Lung (tissue), 11 donors: ENCODE measurements at regions not wholly inside any gene's neighbourhood (a gene's known extent, or its start where the extent isn't known, plus 50 kb on each side); places are given as distances from the start of the nearest gene placed in this dataset.

Experiments used
- ATAC-seq: fragments of 200-7000 bp; cut with Tn5 transposase; one replicate; pipeline ENCODE4 v1.9.1; 2020; ENCODE audit warnings: moderate number of reproducible peaks; ENCODE audit not compliant: insufficient read depth, low FRiP score
- DNase-seq, 3 donors: peaks; one replicate each; pipeline ENCODE4 v3.0.0-alpha.2; 2013 to 2017
- H3K27ac ChIP-seq, 2 donors: one replicate each; pipeline ENCODE4 v1.5.1; 2013; ENCODE audit warnings: mild to moderate bottlenecking in 2 of 2, moderate library complexity in 2 of 2, control low read depth in 1 of 2, inconsistent platforms in 1 of 2, low read depth in 1 of 2, low read length in 1 of 2
- H3K27me3 ChIP-seq, 3 donors: one replicate each; pipeline ENCODE4 v1.5.1; 2013; ENCODE audit warnings: low read length in 2 of 3; ENCODE audit not compliant: control insufficient read depth in 3 of 3, insufficient read depth in 3 of 3
- H3K36me3 ChIP-seq, 4 donors: one replicate each; pipeline ENCODE4 v1.5.1; 2013; ENCODE audit warnings: low read length in 4 of 4, mild to moderate bottlenecking in 1 of 4, moderate library complexity in 1 of 4; ENCODE audit not compliant: control insufficient read depth in 4 of 4, insufficient read depth in 4 of 4
- H3K4me1 ChIP-seq, 5 donors: one replicate each; pipeline ENCODE4 v1.5.1; 2013; ENCODE audit warnings: low read length in 5 of 5, mild to moderate bottlenecking in 2 of 5, moderate library complexity in 1 of 5; ENCODE audit not compliant: control insufficient read depth in 5 of 5, insufficient read depth in 5 of 5
- H3K4me3 ChIP-seq: one replicate; pipeline ENCODE4 v1.5.1; 2013; ENCODE audit warnings: mild to moderate bottlenecking, control low read depth, moderate library complexity
- H3K9ac ChIP-seq, 2 donors: one replicate each; pipeline ENCODE4 v1.5.1; 2013; ENCODE audit warnings: low read length in 2 of 2, control low read depth in 1 of 2; ENCODE audit not compliant: insufficient read depth in 1 of 2
- H3K9me3 ChIP-seq, 4 donors: one replicate each; pipeline ENCODE4 v1.5.1; 2013; ENCODE audit warnings: low read length in 3 of 4, mild to moderate bottlenecking in 1 of 4, moderate library complexity in 1 of 4; ENCODE audit not compliant: control insufficient read depth in 4 of 4, insufficient read depth in 3 of 4
- WGBS, 2 donors: extraction: QIAGEN DNeasy Blood & Tissue Kit; methylation state at CpG; one replicate each; pipeline ENCODE4 v1.1.7; 2013; 5-methylcytosine and 5-hydroxymethylcytosine counted together
- TF ChIP-seq, protein P1 (sequence below): IDR thresholded peaks from 2 replicates; pipeline ENCODE4 v1.5.1; 2012; ENCODE audit warnings: mild to moderate bottlenecking; ENCODE audit errors: control extremely low read depth, extremely low read depth
- donor health status: control.
- donor health status: control.
- donor health status: Bipolar disorder and iron deficiency.
- donor health status: healthy.
- donor health status: DM: yes; HTN: yes; CAD: no.

DNA sequence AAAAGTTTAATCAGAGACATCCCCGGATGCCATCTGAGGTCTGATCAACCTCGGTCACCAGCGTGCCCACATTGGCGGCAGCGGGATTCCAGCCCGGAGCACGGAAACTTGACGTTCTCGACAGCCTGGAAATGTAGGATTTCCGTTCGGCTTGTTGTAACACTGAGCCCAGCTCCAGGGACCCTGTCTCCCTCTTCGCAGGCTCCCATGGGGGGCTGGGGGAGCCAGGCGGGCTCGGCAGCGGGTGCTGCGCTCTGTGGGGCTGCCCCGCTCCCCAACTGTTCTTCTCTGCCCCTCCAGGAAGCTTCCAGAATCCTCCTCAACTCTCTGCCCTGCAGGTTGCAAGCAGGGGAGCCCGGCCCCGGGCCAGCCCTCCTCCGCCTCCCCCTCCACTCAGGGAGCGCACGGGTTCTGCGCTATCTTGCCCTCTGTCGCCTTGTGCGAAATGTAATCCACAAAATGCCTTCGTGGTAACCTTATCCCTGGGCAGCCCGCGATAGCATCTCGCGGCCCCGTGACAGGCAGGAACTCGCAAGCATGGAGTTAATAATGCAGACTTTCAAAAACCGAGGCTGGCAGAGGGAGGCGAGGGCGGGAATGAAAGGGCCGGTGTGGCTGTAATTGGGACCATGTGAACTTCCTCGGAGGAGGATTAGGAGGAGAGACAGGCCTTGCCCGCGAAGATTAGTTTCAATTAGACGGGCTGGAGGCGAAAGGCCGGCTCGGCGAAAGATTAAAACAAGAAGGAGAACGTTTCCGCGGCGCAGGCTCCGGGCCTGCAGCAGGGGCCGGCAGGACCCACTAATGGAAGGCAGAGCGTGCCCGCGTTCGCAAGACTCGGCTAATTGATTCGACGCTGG is 53.9 kb upstream of the TTC34 start:
- no peaks in the 10 kb centered on the region for H3K36me3 ChIP-seq
- TF ChIP-seq, protein P1, sequence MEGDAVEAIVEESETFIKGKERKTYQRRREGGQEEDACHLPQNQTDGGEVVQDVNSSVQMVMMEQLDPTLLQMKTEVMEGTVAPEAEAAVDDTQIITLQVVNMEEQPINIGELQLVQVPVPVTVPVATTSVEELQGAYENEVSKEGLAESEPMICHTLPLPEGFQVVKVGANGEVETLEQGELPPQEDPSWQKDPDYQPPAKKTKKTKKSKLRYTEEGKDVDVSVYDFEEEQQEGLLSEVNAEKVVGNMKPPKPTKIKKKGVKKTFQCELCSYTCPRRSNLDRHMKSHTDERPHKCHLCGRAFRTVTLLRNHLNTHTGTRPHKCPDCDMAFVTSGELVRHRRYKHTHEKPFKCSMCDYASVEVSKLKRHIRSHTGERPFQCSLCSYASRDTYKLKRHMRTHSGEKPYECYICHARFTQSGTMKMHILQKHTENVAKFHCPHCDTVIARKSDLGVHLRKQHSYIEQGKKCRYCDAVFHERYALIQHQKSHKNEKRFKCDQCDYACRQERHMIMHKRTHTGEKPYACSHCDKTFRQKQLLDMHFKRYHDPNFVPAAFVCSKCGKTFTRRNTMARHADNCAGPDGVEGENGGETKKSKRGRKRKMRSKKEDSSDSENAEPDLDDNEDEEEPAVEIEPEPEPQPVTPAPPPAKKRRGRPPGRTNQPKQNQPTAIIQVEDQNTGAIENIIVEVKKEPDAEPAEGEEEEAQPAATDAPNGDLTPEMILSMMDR = no peak
- WGBS, 2 donors = 72 to 85% methylated on average over 57 of the region's 57 CpGs
- no peak for ATAC-seq
- no peak overlapping the region for H3K4me3 ChIP-seq
- peaks cover 1 to 12% (median 4%) of the 10 kb centered on the region in 3 donors for H3K27me3 ChIP-seq
- no peaks in the 10 kb centered on the region for H3K9me3 ChIP-seq
- H3K9ac ChIP-seq = no peak overlapping the region
- no peak overlapping the region for H3K27ac ChIP-seq
- H3K4me1 ChIP-seq = peaks cover 0 to 6% (median 0%) of the 10 kb centered on the region in 5 donors
- no peak for DNase-seq

DNA sequence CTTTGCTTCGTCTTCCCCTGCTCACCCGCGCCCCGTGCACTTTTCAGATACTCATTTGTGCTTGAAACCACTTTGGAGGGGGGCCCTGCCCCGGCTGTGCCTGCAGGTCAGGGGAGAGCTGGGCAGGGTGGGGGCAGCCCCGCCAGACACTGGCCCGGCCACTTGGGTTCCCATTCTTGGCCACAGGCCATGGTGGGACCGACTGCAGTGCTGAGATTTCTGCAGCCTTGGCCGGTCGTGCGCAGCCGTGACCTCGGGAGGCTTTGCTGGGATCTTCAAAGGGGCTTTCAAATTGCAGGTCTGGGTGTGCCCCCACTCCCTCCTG is 54.5 kb upstream of the TTC34 start:
- ATAC-seq = no peak
- H3K9me3 ChIP-seq = no peaks in the 10 kb centered on the region
- no peak overlapping the region for H3K27ac ChIP-seq
- H3K36me3 ChIP-seq = no peaks in the 10 kb centered on the region
- TF ChIP-seq, protein P1 = no peak
- H3K4me1 ChIP-seq = peaks cover 0 to 9% (median 0%) of the 10 kb centered on the region in 5 donors
- no peak overlapping the region for H3K9ac ChIP-seq
- peaks cover 0 to 7% (median 4%) of the 10 kb centered on the region in 3 donors for H3K27me3 ChIP-seq
- WGBS, 2 donors = 54 to 70% methylated on average over 13 of the region's 13 CpGs
- no peak for DNase-seq
- H3K4me3 ChIP-seq = no peak overlapping the region

DNA sequence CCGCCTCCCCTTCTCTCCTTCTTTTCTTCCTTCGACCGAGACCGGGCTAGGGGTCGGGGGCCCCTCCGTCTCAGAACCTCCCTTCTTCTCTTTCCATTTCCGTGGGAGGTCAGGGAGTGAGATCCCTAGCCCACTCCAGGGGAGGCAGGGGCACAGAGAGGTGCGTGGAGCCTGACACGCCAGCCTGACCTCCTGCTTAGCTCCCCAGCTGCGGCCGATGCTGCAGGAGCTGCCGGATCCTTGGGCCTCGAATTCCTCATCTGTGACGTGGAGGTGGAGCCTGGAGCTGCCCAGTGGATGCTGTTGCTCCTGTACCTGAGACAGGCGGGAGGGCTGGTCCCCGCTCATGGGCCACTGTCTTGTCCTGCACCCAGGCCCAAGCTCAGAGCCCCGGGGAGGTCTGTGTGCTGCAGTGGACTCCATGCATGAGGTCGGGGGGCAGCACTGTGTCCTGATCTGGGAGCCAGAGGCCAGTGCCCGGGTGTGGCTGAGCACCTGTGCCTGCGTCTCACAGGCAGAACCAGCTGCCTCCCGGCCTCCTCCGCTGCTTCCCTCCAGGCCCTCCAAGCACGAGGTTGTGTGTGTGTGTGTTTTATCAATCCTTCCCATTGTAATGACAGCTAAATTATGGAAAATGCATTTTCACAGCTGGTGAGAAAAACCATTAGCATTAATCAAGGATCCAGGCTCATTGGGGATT is 55.3 kb upstream of the TTC34 start:
- Histone ChIP-seq H3K27ac (no peak overlapping the region), H3K4me1 (peaks cover 0 to 12% (median 0%) of the 10 kb centered on the region in 5 donors), H3K4me3 (no peak overlapping the region), H3K36me3 (no peaks in the 10 kb centered on the region), H3K9me3 (no peaks in the 10 kb centered on the region), H3K9ac (no peak overlapping the region), H3K27me3 (peaks cover 0 to 7% (median 4%) of the 10 kb centered on the region in 3 donors)
- no peak for DNase-seq
- TF ChIP-seq, protein P1 = no peak
- ATAC-seq = no peak
- WGBS, 2 donors = 72 to 83% methylated on average over 23 of the region's 23 CpGs
